ENCODE measurements at regions not wholly inside any gene's neighbourhood (a gene's known extent, or its start where the extent isn't known, plus 50 kb on each side); places are given as distances from the start of the nearest gene placed in this dataset.

DNA sequence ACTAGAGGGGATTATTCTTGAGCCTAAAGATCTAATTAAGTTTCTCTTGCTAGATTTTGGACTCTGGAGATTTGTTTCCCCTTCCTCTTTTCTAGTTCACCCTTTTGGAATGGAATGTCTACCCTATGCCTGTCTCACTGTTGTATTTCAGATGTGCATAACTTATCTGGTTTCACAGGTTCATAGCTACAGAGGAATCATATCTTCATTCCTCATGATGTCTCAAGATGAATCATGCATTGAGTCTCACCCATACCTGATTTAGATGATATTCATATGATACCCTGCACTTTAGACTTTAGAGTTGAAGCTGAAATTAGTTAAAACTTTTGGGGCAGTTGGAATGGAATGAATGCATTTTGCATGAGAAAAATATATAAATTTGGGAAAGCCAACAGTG is 246.7 kb downstream of the HS3ST1 start:
- no peak for DNase-seq

DNA sequence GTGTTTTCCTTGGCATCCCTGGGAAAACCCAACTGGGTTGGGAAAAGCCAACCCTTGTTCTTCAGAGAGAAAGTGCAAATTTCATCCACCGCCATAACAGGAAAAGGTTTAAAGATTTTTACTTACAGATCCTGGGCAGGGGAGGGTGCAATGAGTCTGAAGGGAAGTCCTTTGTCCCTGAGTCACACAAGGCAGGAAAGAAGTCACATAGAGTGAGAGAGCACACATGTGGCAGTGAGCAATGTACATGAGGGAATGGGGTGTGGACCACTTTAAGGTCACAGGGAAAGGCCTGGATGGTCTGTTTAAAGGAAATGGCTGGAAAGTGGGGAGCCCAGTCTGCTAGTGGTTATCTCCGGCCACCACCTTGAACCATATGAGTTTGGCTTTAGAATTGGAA is 248.9 kb downstream of the HS3ST1 start:
- no peak for DNase-seq

DNA sequence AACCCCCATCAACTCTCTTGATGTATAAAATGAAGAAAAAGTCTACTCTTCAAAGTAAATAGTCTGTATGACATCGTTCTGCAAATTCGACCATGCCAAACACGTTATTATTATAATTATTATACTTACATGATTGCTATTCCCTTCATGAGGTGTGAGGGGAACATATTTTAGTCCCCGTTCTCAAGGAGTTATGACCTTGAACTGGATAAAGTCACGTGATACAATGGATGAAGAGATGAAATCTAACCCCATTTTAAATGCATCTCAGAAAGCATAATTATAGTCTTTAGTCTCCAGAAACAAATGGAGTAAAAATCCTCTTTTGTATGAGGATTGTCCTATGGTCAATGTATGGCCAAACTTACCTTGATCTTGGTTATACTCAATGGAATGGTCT is 250.3 kb downstream of the HS3ST1 start:
- no peak for DNase-seq

DNA sequence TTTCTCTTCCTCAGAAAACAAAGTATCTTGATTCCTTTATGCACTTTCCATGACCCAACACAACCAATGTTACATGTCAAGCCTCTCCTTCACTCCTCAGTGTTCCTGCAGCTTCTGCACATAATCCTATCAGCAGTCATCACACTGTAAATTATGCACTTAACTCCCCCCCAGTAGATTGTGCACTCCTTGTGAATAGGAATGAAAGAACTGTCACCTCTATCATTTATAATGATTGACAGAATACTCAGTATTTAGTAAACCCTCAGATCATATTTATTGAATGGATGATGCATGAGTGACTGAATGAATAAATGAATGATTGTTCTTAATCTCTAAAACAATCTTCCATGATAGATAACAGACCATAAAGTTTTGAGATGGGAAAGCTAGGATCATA is 253.3 kb downstream of the HS3ST1 start:
- no peak for DNase-seq

DNA sequence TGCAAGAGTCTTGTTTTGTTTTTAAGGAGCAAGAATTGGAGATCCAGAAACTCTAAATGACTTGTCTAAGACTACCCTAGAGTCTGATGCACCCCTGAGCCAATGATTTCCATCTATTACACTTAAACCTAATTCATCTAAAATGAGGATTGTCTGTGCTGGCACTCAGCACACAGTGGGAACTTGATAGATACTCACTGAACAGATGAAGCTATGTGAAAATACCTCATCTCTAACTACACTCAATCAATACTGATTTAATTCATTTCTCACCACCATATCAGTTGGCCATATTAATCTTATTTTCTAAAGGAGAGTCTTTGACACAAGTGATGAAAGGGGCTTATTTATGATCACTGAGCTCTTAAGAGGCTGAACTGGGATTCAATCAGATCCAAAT is 262.1 kb downstream of the HS3ST1 start:
- no peak for DNase-seq

DNA sequence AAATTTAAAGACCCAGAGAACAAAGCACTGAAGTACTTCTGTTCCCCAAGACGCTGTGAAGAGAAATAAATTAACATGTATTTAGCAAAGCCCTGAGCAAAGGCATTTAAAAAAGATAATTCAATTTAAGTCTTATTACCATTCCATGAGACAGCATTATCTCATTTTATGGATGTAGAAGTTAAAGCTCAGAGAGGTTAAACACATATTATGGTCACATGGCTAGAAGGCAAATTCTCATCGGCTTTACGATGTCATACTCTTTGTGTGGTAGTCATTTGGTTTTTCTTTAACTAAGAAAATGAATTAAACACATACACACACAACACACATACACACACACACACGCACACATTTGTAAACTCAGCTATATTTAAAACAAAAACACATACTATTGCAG is 262.7 kb downstream of the HS3ST1 start:
- no peak for DNase-seq

DNA sequence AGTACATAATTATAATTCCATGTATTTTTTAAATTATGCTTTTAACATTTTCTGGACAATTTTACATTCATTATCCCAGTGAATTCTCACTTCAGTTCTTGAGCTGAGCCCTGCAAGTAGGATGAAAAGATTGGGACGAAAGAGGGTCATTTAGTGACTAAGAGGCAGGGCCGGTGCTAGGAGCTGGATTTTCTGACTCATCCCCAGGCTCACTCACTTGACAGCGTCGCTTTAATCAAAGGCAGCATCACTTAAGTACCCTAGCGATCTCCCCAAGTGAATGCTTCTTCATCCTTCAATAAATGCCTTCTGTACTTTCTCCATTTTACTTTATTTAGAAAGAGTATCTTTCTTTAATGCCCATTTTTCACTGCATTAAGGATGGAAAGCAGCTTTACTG is 263.6 kb downstream of the HS3ST1 start:
- no peak for DNase-seq

DNA sequence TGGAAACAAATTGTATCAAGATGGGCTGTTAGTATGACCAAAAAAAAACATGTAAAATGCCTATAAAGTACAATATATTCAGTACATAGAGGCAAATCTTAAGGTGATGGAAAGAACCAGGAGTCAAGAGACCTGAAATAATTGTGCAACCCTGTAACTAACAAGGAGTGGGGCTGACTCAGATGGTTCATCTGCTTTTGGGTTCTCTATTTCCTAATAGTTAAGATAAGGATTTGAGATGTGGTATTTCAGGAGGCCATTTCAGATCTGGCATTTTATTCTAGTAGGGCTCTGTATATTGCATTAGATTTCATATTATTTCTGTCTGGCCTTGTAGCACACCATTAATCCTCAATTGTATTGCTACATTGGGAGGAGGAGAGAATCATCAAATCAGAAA is 268.4 kb downstream of the HS3ST1 start:
- DNase-seq: no peak

DNA sequence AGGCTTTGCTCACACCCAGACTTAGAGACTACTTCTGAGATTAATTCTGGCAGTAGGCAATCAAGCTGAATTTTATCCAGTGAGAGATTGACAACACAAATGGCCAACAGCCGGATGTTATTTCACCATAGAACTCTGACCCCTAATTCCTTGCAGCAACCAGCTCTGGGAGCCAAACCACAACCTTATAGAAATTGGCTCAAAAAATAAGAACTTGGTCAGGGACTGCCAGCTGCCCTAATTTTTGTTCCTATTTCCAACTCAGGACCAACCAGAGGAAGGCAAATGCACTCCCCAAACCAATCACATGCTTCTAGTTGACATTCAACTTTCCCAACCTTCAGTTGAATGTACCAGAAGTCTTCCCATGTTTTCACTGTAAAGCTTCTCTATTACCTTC is 269.7 kb downstream of the HS3ST1 start:
- DNase-seq: no peak

DNA sequence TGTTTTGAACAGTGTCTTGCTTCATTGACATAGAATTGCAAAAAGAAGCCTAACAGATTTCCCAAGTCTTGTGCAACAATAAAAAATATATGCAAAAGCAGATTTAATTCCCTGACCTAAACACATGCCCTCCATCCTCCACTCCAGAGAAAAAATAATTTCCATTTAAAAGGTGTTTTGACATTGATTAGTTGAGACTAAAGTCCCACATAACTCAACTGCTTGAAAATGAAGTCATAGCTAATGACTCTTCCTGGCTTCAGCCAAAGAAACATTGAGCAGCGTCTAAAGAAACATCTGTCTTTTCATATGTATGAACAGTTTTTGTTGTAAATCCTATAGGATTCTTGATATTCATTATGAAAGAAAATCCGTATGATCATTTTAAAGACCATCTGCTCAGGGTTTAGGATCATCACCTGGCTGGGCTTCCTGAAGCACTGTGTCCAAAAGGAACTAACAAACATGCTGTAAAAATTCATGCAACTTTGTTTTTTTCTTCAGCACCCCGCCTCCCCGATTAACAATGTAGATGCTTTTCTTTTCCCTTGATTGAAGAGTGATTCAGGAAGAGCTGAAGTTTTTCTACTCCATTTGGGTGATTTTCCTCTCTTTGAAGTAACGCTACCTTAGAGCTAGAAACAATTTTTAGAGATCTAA is 273.4 kb downstream of the HS3ST1 start:
- DNase-seq: no peak

DNA sequence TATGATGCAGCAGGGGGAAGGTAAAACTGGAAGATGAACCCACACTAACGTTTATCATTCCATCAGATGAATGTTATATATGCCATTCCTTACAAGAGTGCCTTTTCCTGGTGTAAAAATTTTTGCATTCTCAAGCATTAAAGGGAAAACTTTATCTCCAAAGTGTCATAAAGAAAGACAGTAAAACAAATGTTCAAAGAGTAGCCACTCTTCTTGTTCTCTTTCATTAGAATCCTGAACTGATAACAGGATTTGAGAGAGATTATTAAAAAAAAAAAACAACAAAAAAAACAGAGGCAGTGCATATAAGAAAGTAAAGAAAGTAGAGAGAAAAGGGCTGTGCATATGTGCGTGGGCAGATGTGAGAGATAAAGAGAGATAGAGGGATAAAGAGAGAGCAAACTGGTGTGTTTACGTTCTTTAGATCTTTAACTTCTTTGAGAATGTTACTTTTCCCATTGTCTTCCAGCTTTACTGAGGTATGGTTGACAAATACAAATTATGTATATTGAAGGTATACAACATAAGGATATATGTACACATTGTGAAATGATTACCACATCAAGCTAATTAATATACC is 275.4 kb downstream of the HS3ST1 start:
- no peak for DNase-seq

DNA sequence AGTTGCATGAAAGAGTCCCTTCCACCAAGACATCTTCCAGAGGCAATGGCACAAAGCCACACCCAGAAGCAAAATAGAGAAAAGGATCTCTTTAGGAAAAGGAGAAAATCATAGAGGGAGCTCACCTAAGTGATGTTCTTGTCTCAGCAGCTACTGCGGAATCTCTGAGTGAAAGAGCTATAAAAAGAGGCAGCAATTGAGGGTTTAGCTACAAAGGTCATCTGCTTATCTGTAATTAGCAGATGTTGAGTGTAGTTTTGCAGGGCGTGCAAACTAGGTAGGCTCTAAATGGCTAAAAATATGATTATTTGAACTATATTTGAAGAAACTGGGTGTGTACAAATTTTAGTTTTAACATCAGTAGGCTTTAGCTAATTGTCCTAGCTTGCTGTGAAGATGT is 276.0 kb downstream of the HS3ST1 start:
- no peak for DNase-seq

DNA sequence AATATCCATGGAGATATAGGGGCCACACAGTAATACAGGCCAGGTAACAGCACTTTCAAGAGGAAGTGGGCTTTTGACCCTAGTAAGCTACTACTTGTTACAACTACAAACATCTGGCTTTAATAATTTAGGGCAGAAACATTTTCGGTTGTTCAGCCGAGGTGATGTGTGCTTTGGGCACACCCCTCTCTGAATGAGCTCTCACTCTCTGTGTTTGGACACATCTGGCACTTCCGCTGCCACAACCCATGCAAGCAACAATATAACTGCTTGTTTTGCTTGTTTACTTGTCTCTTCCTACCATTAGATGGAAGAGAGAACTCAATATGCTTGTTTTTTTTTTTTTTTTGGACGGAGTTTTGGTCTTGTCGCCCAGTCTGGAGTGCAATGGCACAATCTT is 277.2 kb downstream of the HS3ST1 start:
- DNase-seq: no peak

DNA sequence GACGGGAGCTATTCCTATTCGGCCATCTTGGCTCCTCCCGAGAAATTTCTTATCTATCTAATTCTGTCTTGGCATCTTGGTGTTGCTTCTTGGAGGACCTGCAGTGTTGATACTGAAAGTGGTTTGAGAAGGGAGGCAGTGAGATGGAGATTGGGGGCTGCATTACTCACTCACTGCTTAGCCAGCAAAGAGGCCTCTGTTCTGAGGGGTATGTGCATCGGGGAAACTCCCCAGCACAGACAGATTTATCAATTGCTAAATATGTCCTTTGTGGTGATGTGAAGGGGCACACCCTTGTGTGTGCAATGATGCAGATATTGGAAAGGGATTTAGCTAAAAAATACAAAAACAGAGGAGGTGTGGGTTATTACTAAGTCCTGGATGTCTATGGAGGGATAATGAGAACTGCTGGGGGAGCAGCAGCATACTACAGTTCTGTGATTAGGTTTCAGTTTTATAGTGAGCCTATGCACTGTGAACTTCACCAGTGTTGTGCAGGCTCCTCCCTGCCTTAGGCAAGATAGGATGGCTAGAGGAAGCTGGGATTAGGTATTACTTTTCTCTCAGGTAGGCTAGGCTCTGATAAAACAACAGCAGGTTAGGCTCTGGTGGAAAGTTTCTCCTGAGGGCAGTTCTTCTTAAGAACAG is 279.0 kb downstream of the HS3ST1 start:
- DNase-seq: no peak

DNA sequence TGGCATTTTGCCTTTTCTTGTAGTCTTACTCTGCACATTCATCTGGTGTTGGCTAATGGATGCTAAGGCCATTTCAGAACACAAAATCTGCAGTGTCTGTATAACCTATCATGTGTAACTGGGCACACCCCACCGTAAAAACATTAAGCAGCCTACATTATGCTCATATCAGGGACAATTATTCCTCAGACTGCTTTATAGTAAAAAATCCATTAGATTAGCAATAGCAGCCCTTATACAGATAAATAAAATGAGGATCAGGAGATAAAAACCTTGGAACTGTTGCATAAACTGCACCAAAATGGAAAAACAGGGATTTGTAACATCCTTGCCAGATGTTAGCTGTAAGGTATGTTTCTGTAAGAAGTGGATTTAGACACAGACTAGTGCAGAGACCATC is 288.8 kb downstream of the HS3ST1 start:
- DNase-seq: no peak

DNA sequence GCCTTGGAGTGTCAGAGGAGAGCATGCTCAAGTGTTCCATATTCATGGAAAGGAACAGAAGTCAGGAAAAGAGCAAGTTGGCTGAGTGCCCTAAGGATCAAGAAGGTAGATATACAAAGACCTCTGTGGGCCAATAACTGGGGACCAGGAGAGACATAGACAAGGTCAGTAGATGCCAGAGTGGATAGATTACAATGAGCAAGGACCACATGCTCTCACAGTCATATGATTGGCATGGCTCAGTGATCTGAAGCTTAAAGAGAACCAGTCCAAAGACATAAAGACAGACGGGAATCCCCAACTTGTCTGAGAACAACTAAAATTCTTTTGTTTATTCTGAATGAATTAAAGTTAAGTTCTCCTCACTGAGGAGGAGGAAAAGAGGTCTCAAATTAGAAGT is 289.7 kb downstream of the HS3ST1 start:
- DNase-seq: no peak

DNA sequence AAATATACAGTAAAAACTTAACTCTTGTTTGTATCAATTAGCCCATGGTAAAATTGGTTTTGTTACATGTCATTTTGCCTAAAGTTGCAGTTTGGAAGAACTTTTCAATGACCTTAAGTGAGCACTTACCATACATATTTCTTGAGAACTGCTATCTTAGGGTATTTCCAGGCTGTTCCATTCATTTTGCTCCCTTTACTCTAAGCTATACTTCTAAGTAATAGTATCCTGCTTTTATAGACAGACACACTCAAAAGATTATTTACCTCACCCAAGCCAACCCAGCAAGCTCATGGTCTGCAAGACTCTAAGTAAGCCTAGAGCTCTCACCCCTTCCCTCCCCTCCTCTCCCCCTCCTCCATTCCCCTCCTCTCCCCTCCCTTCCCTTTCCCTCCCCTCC is 294.0 kb downstream of the HS3ST1 start:
- DNase-seq: no peak

DNA sequence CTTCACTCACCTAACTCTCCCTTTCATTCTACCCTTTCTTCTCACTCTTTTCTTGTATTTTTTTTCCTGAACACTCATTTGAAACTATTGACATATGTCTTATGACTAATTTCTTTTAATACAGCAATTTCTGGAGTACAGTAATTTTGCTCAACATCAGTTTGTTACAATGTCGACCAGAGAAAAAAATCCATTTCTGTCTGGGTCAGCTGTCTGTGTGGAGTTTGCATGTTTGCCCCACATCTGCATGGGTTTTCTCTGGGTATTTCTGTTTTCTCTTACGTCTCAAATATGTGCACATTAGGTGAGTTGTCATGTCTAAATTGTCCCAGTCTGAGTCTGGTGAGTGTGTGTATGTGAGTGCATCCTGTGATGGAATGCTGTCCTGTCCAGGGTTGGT is 294.8 kb downstream of the HS3ST1 start:
- no peak for DNase-seq

DNA sequence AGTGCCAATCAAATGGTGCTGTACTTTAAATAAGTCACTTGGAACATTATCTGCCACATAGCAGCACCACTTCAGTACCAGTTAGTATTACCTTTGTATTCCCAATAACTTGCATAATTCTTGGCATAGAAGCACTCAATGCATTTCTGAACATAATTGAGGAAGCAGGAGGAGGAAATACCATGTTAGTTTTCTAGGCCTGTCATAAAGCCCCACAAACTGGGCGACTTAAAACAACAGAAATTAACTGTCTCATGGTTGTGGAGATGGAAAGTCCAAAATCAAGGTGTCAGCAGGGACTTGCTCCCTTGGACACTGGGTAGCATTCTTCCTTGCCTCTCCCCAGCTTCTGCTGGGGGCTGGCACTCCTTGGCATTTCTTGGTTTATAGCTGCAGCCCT is 296.2 kb downstream of the HS3ST1 start:
- no peak for DNase-seq

DNA sequence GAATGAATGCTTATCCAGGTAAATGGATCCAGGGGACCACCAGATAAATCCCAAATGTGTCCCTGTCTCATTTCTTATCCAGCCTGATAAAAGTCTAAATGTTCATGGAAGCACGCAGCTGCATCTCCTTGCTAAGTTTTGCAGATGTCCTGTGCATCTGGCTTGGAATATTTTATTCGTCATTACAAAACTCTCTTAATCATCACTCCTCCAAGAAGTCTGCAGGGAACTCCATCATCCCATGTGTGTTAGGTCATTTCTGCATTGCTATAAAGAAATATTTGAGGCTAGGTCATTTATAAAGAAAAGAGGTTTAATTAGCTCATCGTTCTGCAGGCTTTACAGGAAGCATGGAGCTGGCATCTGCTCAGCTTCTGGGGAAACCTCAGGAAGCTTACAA is 297.2 kb downstream of the HS3ST1 start:
- DNase-seq: no peak

DNA sequence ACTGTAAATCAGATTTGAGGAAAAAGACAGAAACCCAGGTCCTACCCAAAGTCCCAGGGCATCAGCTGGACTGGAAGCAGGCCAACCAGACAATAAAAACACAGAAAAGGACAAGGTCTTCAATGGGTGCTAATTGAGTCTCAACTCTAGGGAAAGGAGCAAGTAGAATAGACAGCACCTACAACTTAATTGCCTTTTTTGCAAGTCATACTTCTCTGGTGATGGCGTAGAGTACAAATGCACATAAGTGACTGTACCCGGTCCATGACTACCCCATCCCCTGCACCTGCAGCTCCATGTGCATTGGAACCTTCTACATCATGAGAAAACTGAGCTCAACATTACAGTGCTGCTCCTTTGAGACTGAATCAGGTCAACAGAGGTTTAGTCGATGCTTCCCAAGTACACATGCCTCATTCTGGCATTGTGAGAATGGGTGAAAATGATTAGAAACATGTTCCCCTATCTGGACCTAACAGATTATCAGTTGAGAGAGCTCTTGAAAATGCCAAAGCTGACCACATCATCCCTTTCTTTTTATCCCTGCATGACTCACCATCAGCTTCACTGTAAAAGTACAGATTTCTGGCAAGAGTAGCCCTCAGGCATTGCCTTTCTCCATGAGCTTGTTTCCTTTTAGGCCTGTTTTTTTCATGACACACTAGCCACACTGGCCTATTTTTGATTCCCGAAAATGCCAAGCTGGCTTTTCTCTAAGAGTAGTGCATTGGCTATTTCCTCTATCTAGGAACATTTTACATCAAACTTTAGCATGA is 298.3 kb downstream of the HS3ST1 start:
- DNase-seq: no peak

DNA sequence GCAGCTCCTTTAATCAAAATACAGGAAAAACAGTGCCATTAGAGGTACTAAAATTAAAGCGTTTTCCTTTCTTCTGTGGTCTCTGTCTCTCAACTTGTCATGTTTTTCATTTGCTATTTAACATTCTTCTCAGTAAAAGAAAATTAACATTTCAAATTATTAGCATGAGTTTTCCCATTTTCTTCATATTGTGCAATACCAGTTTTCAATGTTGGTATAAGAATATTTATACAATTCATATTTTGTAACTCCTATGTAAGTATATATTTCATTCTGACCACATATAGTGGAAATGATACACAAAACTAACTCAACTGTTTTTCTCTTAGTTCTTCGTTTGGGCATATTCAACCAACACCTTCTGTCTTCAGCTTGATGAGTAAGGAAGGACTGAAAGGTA is 308.3 kb downstream of the HS3ST1 start:
- no peak for DNase-seq

DNA sequence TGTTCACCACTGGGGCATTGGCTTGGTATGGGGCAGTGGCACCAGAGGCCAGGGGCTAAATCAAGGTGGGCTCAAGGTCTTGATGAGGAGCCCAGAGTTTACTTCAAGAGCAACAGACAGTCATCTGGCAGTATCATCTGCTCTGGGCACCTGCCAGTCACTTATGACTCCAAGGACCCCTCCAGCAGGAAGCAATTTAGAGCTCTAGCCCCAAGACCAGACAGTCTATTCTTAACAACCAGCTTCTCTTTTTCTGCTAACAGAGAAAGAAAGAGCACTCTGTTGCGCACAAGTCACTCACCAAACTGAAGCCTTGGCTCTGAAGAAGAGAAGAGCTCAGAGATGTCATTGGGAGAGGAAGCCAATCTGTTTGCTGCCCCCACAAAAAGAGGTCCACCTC is 309.2 kb downstream of the HS3ST1 start:
- DNase-seq: no peak

DNA sequence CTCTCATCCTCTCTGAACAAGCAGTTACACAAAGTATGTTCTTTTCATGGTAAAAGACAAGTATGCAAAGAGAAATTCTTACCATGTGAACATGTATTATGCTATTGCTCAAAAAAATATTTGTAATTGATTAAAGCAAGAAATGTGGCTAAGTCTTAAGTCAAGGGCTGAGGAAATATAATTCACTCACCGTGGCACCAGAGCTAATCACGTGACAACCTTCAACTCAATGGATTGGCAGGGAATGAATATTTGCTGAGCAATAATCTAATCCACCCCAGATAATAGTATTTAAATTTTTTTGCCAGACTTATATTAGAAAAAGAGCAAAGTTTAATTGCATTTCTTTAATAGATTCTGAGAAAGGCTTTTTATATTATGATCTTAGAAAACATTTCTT is 310.2 kb downstream of the HS3ST1 start:
- DNase-seq: no peak
